HFFc6 (cell line): ENCODE measurements at regions not wholly inside any gene's neighbourhood (a gene's known extent, or its start where the extent isn't known, plus 50 kb on each side); places are given as distances from the start of the nearest gene placed in this dataset.

Source experiments
- DNase-seq: peaks from one replicate; pipeline ENCODE4 v3.0.0-alpha.2; 2018
- H3K27ac Mint-ChIP-seq: 2 replicates; pipeline ENCODE4 v1.8.0; 2020; ENCODE audit warnings: mild to moderate bottlenecking, mixed read lengths
- H3K27me3 Mint-ChIP-seq: 2 replicates; pipeline ENCODE4 v1.8.0; 2021; ENCODE audit warnings: mild to moderate bottlenecking, moderate library complexity, mixed read lengths; ENCODE audit not compliant: insufficient read depth
- H3K36me3 Mint-ChIP-seq: 2 replicates; pipeline ENCODE4 v1.8.0; 2021; ENCODE audit warnings: low read depth, mixed read lengths
- H3K4me1 Mint-ChIP-seq: 2 replicates; pipeline ENCODE4 v1.8.0; 2020; ENCODE audit warnings: low read depth, mixed read lengths
- H3K4me3 Mint-ChIP-seq: 2 replicates; pipeline ENCODE4 v1.8.0; 2020; ENCODE audit warnings: mild to moderate bottlenecking, moderate library complexity, mixed read lengths
- H3K9me3 Mint-ChIP-seq: 2 replicates; pipeline ENCODE4 v1.8.0; 2020; ENCODE audit warnings: mild to moderate bottlenecking, mixed read lengths
- CTCF ChIP-seq: fragments of 200-600 bp; sonication (generic); IDR thresholded peaks from 2 replicates; pipeline ENCODE4 v1.5.0; 2021; ENCODE audit warnings: antibody characterized with exemption, mild to moderate bottlenecking

- Mint-ChIP-seq H3K27me3 (no peaks in the 10 kb centered on the region; the same call in 1 of the 2 replicates), H3K36me3 (no peaks in the 10 kb centered on the region), H3K4me3 (peak overlapping the region; percentile 39), H3K4me1 (peaks cover 85% of the 10 kb centered on the region), H3K27ac (peak overlapping the region; percentile 95), H3K9me3 (no peaks in the 10 kb centered on the region)
- no peak for TF ChIP-seq CTCF
- no peak for DNase-seq
Observed at GRCh38 chr22:27459999-27460398, 341.6 kb downstream of the MN1 start.

GRCh38 chr22:27460591-27461347 is 340.8 kb downstream of the MN1 start:
- H3K36me3 Mint-ChIP-seq = no peaks in the 10 kb centered on the region

GRCh38 chr22:27461470-27461869 is 340.1 kb downstream of the MN1 start:
- Mint-ChIP-seq H3K27me3 (no peaks in the 10 kb centered on the region; the same call in 1 of the 2 replicates), H3K4me1 (peaks cover 75% of the 10 kb centered on the region), H3K36me3 (no peaks in the 10 kb centered on the region), H3K4me3 (peak overlapping the region; percentile 51), H3K27ac (peak overlapping the region; percentile 95), H3K9me3 (no peaks in the 10 kb centered on the region)
- no peak for TF ChIP-seq CTCF
- DNase-seq = peak; percentile 89

More at GRCh38 chr22:27460591-27461347, 340.8 kb downstream of the MN1 start:
- Mint-ChIP-seq H3K27ac (peak overlapping the region; percentile 95), H3K4me3 (peak overlapping the region; percentile 39), H3K9me3 (no peaks in the 10 kb centered on the region), H3K27me3 (no peaks in the 10 kb centered on the region; the same call in 1 of the 2 replicates), H3K4me1 (peaks cover 82% of the 10 kb centered on the region)
- DNase-seq = peak; percentile 54
- no peak for TF ChIP-seq CTCF

GRCh38 chr22:27462190-27462589 is 339.4 kb downstream of the MN1 start:
- TF ChIP-seq CTCF = no peak
- Mint-ChIP-seq H3K27me3 (no peaks in the 10 kb centered on the region; the same call in 1 of the 2 replicates), H3K4me3 (peak overlapping the region; percentile 51; the same call in 1 of the 2 replicates), H3K9me3 (no peaks in the 10 kb centered on the region), H3K27ac (peak overlapping the region; percentile 95), H3K36me3 (no peaks in the 10 kb centered on the region), H3K4me1 (peaks cover 68% of the 10 kb centered on the region)
- no peak for DNase-seq

- no peak for TF ChIP-seq CTCF
- no peak for DNase-seq
Observed at GRCh38 chr22:27463121-27463660, 338.4 kb downstream of the MN1 start.

More at GRCh38 chr22:27463121-27463660, 338.4 kb downstream of the MN1 start:
- peak overlapping the region; percentile 95 for H3K27ac Mint-ChIP-seq
- no peaks in the 10 kb centered on the region for H3K9me3 Mint-ChIP-seq
- H3K4me1 Mint-ChIP-seq = peaks cover 65% of the 10 kb centered on the region
- H3K27me3 Mint-ChIP-seq = no peaks in the 10 kb centered on the region; the same call in 1 of the 2 replicates
- H3K36me3 Mint-ChIP-seq = no peaks in the 10 kb centered on the region
- no peak overlapping the region for H3K4me3 Mint-ChIP-seq
